ENCODE measurements at regions not wholly inside any gene's neighbourhood (a gene's known extent, or its start where the extent isn't known, plus 50 kb on each side); places are given as distances from the start of the nearest gene placed in this dataset.

DNA sequence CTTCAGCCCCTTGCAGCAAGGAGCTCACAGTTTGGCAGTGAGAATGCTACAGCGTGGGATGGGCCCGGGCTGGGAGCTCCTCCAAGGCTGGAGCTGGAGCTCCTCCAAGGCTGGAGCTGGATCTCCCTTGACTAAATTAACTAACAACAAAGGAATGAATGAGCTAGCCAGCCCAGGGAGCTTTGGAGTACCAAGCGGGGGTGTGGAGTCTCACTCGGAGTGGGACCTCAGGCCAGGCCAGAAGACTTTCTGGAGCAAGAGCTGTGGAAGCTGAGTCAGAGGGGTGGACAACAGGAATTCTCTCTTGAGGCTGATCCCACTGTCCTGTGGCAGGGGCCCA, 244.7 kb upstream of the HS6ST1 start:
- no peak for DNase-seq
- H3K36me3 Mint-ChIP-seq (ENCODE audit: low read depth): no peaks in the 10 kb centered on the region
- no peak overlapping the region for H3K27ac Mint-ChIP-seq
- H3K9me3 Mint-ChIP-seq: no peaks in the 10 kb centered on the region
- no peak overlapping the region for H3K4me3 Mint-ChIP-seq
- H3K27me3 Mint-ChIP-seq: no peaks in the 10 kb centered on the region
- no peaks in the 10 kb centered on the region for H3K4me1 Mint-ChIP-seq (ENCODE audit: low read depth)

- Mint-ChIP-seq H3K4me1 (ENCODE audit: low read depth) (no peaks in the 10 kb centered on the region), H3K9me3 (no peaks in the 10 kb centered on the region), H3K27me3 (no peaks in the 10 kb centered on the region), H3K4me3 (no peak overlapping the region), H3K36me3 (ENCODE audit: low read depth) (no peaks in the 10 kb centered on the region), H3K27ac (no peak overlapping the region)
- DNase-seq: no peak
These were observed 245.5 kb upstream of the HS6ST1 start for GRCh38 chr2:128564131-128564530.

GRCh38 chr2:128564551-128564950, 245.9 kb upstream of the HS6ST1 start:
- H3K36me3 Mint-ChIP-seq (ENCODE audit: low read depth): no peaks in the 10 kb centered on the region
- no peaks in the 10 kb centered on the region for H3K27me3 Mint-ChIP-seq
- H3K4me3 Mint-ChIP-seq: no peak overlapping the region
- no peaks in the 10 kb centered on the region for H3K4me1 Mint-ChIP-seq (ENCODE audit: low read depth)
- no peaks in the 10 kb centered on the region for H3K9me3 Mint-ChIP-seq
- no peak for DNase-seq
- no peak overlapping the region for H3K27ac Mint-ChIP-seq

GRCh38 chr2:128565441-128565840, 246.8 kb upstream of the HS6ST1 start:
- Mint-ChIP-seq H3K4me1 (ENCODE audit: low read depth) (no peaks in the 10 kb centered on the region), H3K4me3 (no peak overlapping the region), H3K9me3 (no peaks in the 10 kb centered on the region), H3K27ac (no peak overlapping the region), H3K36me3 (ENCODE audit: low read depth) (no peaks in the 10 kb centered on the region), H3K27me3 (no peaks in the 10 kb centered on the region)
- no peak for DNase-seq

DNA sequence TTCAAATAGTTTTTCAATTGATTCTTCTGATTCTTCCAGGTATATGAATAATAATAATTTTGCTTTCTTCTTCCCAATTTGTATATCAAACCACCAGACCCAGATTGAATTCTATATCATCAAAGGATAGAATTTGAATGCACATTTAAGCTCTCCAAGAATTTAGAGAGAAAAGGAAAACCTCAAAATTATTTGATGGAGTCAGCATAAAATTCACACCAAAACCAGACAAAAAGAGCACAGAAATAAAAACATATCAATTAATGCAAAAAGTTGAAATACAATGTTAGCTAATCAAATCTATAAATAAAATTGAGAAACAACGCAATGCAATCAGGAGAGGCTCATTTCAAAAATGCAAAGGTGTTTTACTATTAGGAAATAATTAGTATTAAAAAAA, 248.0 kb upstream of the HS6ST1 start:
- Mint-ChIP-seq H3K4me3 (no peak overlapping the region), H3K9me3 (no peaks in the 10 kb centered on the region), H3K4me1 (ENCODE audit: low read depth) (no peaks in the 10 kb centered on the region), H3K27ac (no peak overlapping the region), H3K36me3 (ENCODE audit: low read depth) (no peaks in the 10 kb centered on the region), H3K27me3 (peaks cover 2% of the 10 kb centered on the region)
- DNase-seq: no peak

GRCh38 chr2:128568106-128568505, 249.4 kb upstream of the HS6ST1 start:
- DNase-seq: no peak
- peaks cover 8% of the 10 kb centered on the region for H3K27me3 Mint-ChIP-seq
- no peaks in the 10 kb centered on the region for H3K36me3 Mint-ChIP-seq (ENCODE audit: low read depth)
- no peak overlapping the region for H3K27ac Mint-ChIP-seq
- H3K4me1 Mint-ChIP-seq (ENCODE audit: low read depth): no peaks in the 10 kb centered on the region
- H3K4me3 Mint-ChIP-seq: no peak overlapping the region
- no peaks in the 10 kb centered on the region for H3K9me3 Mint-ChIP-seq

DNA sequence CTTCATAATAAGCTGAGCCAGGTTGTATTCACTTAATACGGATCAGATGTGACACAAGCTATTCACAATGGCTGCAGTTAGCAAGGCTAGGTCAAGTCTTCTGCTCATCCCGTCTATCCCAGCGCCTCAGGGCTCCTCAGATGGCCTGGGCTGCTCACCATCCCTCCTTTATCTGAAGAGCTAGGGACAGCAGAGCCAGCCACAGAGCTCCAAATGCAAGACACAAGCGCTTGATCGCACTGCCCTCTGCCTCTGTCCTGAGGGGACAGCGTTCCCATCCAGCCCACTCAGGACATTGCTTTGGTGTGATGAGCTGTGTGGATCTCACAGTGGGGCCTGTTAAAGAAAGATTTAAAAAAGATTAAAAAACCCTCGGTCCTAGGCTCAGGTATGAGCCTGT, 254.4 kb upstream of the HS6ST1 start:
- no peak for DNase-seq
- Mint-ChIP-seq H3K4me1 (ENCODE audit: low read depth) (no peaks in the 10 kb centered on the region), H3K27ac (no peak overlapping the region), H3K36me3 (ENCODE audit: low read depth) (no peaks in the 10 kb centered on the region), H3K9me3 (no peaks in the 10 kb centered on the region), H3K27me3 (peaks cover 8% of the 10 kb centered on the region), H3K4me3 (no peak overlapping the region)

DNA sequence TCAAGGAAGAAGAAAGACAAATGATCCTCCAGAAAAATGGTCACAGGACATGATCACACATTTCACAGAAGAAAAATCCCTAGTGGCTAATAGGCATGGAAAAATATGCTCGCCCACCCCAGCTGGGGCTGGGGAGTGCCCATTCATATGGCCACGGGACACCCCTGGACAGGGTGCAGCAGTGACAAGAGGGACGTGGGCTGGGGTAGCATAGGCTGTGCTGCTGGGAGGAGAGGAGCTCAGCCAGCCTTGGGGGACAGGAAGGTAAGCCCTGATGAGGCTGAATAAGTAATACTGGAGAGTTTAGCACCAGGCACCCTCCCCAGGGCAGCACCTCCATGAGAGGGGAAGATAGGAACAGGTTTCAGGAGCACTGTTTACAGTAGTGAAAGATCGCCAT, 254.9 kb upstream of the HS6ST1 start:
- DNase-seq: no peak
- no peaks in the 10 kb centered on the region for H3K36me3 Mint-ChIP-seq (ENCODE audit: low read depth)
- H3K4me3 Mint-ChIP-seq: no peak overlapping the region
- no peaks in the 10 kb centered on the region for H3K9me3 Mint-ChIP-seq
- no peak overlapping the region for H3K27ac Mint-ChIP-seq
- H3K27me3 Mint-ChIP-seq: peaks cover 8% of the 10 kb centered on the region
- H3K4me1 Mint-ChIP-seq (ENCODE audit: low read depth): no peaks in the 10 kb centered on the region

DNA sequence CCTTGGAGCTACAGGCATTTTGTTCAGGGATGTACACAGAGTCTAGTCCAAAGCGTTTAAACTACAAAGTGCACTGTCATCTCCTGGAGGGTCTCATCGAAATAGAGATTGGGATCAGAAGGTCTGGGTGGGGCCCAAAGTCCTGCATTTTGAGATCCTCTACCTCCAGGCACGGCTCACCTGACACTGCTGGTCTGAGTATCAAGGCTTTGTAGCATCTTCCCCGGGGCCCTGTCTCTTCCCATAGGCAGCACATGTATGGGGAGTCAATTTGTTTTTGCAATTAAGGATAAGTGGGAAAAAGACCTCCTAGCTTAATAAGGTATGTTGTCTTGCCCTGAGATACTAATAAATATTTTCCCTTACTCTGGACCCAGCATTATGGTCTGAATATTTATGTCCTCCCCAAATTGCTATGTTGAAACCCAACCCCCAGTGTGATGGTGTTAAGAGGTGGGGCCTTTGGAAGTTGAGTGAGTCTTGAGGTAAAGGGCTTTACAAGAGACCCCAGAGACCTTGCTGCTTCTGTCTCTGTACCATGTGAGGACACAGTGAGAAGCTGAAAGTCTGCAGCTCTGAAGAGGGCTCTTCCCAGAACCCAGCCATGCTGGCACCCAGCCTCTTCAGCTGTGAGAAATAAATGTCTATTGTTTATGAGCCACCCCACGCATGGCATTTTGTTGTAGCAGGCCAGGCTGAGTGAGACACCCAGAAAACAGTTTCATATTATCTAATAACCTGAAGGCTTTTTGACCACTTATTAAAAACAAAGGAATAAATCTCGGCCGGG, 258.7 kb upstream of the HS6ST1 start:
- DNase-seq: no peak
- no peak overlapping the region for H3K27ac Mint-ChIP-seq
- H3K27me3 Mint-ChIP-seq: peaks cover 4% of the 10 kb centered on the region
- H3K4me3 Mint-ChIP-seq: no peak overlapping the region
- H3K36me3 Mint-ChIP-seq (ENCODE audit: low read depth): no peaks in the 10 kb centered on the region
- H3K4me1 Mint-ChIP-seq (ENCODE audit: low read depth): no peaks in the 10 kb centered on the region
- no peaks in the 10 kb centered on the region for H3K9me3 Mint-ChIP-seq

DNA sequence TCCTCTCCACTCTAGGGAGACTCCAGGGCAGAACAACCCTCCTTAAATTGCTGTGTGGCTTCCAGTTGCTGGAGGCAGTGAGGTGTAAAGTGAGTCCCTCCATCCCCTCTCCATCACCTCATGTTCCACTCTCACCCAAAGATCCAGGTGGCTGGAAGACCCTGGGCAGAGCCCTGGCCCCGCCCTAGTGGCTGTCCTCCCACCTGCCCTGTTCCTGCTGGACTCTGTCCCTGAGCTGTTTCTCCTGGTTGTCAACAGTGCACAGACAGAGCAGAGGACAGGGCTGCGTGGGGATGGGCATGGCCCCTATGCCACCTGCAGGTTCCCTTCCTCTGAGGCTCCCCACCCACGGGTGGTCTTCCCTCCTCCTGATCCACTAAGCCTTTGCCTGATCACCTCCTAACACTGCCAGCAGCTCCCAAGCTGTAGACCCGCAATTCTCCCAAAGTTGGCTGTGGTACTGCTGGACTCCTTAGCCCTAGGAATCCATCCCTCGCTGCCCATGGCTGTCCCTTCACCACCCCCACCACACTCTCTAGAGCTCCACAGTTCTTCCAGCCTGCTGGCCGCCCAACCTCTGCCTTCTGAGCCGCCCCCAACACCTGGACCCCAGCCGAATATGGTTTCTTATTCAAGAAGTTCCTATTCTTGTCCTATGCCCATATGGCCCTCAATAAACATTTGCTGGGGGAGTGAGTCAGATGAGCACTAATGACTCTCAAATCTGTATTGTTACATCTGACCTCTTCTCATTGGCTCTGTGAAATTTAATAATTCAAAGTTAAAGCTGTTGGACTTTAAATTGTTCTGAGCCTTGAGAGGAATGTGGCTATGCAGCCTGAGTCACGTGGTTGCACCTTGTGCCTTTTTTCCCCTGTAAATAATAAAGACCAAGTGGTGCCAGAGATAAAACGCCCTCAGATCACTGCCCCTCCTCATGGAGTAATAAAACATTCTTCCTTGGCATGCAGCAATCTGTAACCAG, 260.0 kb upstream of the HS6ST1 start:
- H3K36me3 Mint-ChIP-seq (ENCODE audit: low read depth): no peaks in the 10 kb centered on the region
- no peak for DNase-seq
- H3K4me3 Mint-ChIP-seq: no peak overlapping the region
- no peaks in the 10 kb centered on the region for H3K27me3 Mint-ChIP-seq
- H3K9me3 Mint-ChIP-seq: no peaks in the 10 kb centered on the region
- H3K4me1 Mint-ChIP-seq (ENCODE audit: low read depth): no peaks in the 10 kb centered on the region
- H3K27ac Mint-ChIP-seq: no peak overlapping the region

DNA sequence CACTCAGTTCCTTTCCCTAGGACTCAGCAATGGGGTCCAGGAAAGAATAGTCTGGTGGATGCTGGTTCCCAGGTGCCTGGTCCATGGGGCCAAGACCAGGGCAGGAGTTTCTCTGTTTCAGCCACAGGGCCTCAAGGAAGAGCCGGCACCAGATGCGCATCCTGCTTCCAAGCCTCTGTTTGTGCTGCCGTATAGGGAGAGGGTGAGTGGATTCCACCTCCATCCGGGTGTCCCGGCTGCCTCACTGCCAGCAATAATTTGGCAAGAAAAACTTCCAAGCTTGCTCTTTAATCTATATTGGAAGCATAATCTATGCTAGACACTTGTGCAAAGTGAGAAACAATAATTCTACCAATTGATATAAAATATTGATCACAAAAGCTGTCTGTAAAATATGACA, 261.2 kb upstream of the HS6ST1 start:
- Mint-ChIP-seq H3K4me1 (ENCODE audit: low read depth) (no peaks in the 10 kb centered on the region), H3K27me3 (no peaks in the 10 kb centered on the region), H3K27ac (no peak overlapping the region), H3K9me3 (no peaks in the 10 kb centered on the region), H3K4me3 (no peak overlapping the region), H3K36me3 (ENCODE audit: low read depth) (no peaks in the 10 kb centered on the region)
- DNase-seq: no peak

GRCh38 chr2:128580988-128581848, 262.6 kb upstream of the HS6ST1 start:
- Mint-ChIP-seq H3K27ac (no peak overlapping the region), H3K36me3 (ENCODE audit: low read depth) (no peaks in the 10 kb centered on the region), H3K9me3 (no peaks in the 10 kb centered on the region), H3K4me1 (ENCODE audit: low read depth) (no peaks in the 10 kb centered on the region), H3K27me3 (no peaks in the 10 kb centered on the region), H3K4me3 (no peak overlapping the region)
- DNase-seq: no peak

- Mint-ChIP-seq H3K27ac (no peak overlapping the region), H3K4me1 (ENCODE audit: low read depth) (no peaks in the 10 kb centered on the region), H3K27me3 (no peaks in the 10 kb centered on the region), H3K36me3 (ENCODE audit: low read depth) (no peaks in the 10 kb centered on the region), H3K9me3 (no peaks in the 10 kb centered on the region), H3K4me3 (no peak overlapping the region)
- DNase-seq: no peak
These were observed 263.2 kb upstream of the HS6ST1 start for GRCh38 chr2:128581849-128582244.

GRCh38 chr2:128584296-128584890, 265.7 kb upstream of the HS6ST1 start:
- Mint-ChIP-seq H3K27me3 (peaks cover 3% of the 10 kb centered on the region), H3K27ac (no peak overlapping the region), H3K9me3 (no peaks in the 10 kb centered on the region), H3K4me3 (no peak overlapping the region), H3K4me1 (ENCODE audit: low read depth) (no peaks in the 10 kb centered on the region), H3K36me3 (ENCODE audit: low read depth) (no peaks in the 10 kb centered on the region)
- DNase-seq: no peak
